DND-41 (cell line): ENCODE measurements at regions not wholly inside any gene's neighbourhood (a gene's known extent, or its start where the extent isn't known, plus 50 kb on each side); places are given as distances from the start of the nearest gene placed in this dataset.

Experiments
- CTCF ChIP-seq: IDR thresholded peaks from 2 replicates; pipeline ENCODE4 v1.5.1; 2012; ENCODE audit warnings: borderline replicate concordance, low read length, moderate library complexity, mild to moderate bottlenecking; ENCODE audit not compliant: poor library complexity, severe bottlenecking; ENCODE audit errors: extremely low read depth
- EZH2 ChIP-seq: IDR thresholded peaks from 3 replicates; pipeline ENCODE4 v1.6.1; 2012; ENCODE audit warnings: borderline replicate concordance, low read depth, mild to moderate bottlenecking, moderate library complexity, low read length, inconsistent platforms; ENCODE audit not compliant: severe bottlenecking

- TF ChIP-seq CTCF (no peak), EZH2 (no peak)
Observed at GRCh38 chr2:120953843-120954584, 218.3 kb downstream of the GLI2 start.
